Transverse colon (tissue), 4 donors: ENCODE measurements at regions not wholly inside any gene's neighbourhood (a gene's known extent, or its start where the extent isn't known, plus 50 kb on each side); places are given as distances from the start of the nearest gene placed in this dataset.
A peak's percentile ranks its signal among the peaks of the same experiment; 100 is the strongest.

Experiments used
- DNase-seq: peaks from one replicate; pipeline ENCODE4 v3.0.0-alpha.2; 2019
- H3K27ac ChIP-seq, 4 donors: fragments of 200-600 bp; sonication (generic); 2 replicates each; pipeline ENCODE4 v1.5.1; 2016 to 2018; ENCODE audit warnings: inconsistent platforms in 4 of 4
- H3K27me3 ChIP-seq: fragments of 200-600 bp; sonication (generic); 2 replicates; pipeline ENCODE4 v1.5.1; 2017; ENCODE audit warnings: inconsistent platforms
- H3K36me3 ChIP-seq, 4 donors: fragments of 200-600 bp; sonication (generic); 2 replicates each; pipeline ENCODE4 v1.5.1; 2017 to 2019; ENCODE audit warnings: inconsistent platforms in 4 of 4
- H3K4me1 ChIP-seq, 4 donors: fragments of 200-600 bp; sonication (generic); 2 replicates each; pipeline ENCODE4 v1.5.1; 2017 to 2020; ENCODE audit warnings: inconsistent platforms in 4 of 4
- H3K4me3 ChIP-seq, 4 donors: fragments of 200-600 bp; sonication (generic); 1 replicate in 1 of 4; 2 replicates in 3 of 4; pipeline versions ENCODE4 v1.5.1 to v1.6.1; 2017 to 2019; ENCODE audit warnings: inconsistent platforms in 4 of 4
- H3K9me3 ChIP-seq, 2 donors: fragments of 200-600 bp; sonication (generic); 2 replicates each; pipeline ENCODE4 v1.5.1; 2017 to 2019; ENCODE audit warnings: inconsistent platforms in 2 of 2
- EP300 ChIP-seq: sonication (generic); formaldehyde crosslinking; IDR thresholded peaks from one replicate; pipeline ENCODE4 v1.6.1; 2017; ENCODE audit warnings: antibody characterized with exemption, low read depth
- POLR2A ChIP-seq: fragments of 450-650 bp; IDR thresholded peaks from one replicate; pipeline ENCODE4 v1.6.1; 2016; ENCODE audit warnings: antibody characterized with exemption, mild to moderate bottlenecking, moderate library complexity
- POLR2AphosphoS5 ChIP-seq, 3 donors: sonication (generic); formaldehyde crosslinking; IDR thresholded peaks; one replicate each; pipeline ENCODE4 v1.6.1; 2016; ENCODE audit warnings: antibody characterized with exemption in 3 of 3
- WGBS, 2 donors: methylation state at CpG; one replicate each; pipeline ENCODE4 v1.1.5; 2018; ENCODE audit warnings: low coverage in 1 of 2; 5-methylcytosine and 5-hydroxymethylcytosine counted together
- in situ Hi-C, 4 donors: fragments of 200-750 bp; cut with MboI; loops; one replicate each; pipeline versions ENCODE4 v1.15.0 to v1.15.1; 2017; ENCODE audit warnings: low sequenced_read_pairs in 3 of 4, low pct_ligation_motif_present in 1 of 4, low pct_unique_long_range_greater_than_20kb in 1 of 4
- intact Hi-C: fragments of 100-400 bp; cut with DNase I; formaldehyde crosslinking; loops from one replicate; pipeline ENCODE4 v1.15.1; 2023; ENCODE audit warnings: low total_unique reads
- TF ChIP-seq, protein P1 (sequence below), 5 experiments: fragments of 200-600 bp in 3 of 5; fragments of 450-650 bp in 2 of 5; sonication (generic) in 3 of 5; IDR thresholded peaks; 1 replicate in 2 of 5; 2 replicates in 3 of 5; pipeline ENCODE4 v1.5.1; 2016 to 2017; ENCODE audit warnings: antibody characterized with exemption in 5 of 5, inconsistent platforms in 3 of 5, mild to moderate bottlenecking in 2 of 5, moderate library complexity in 1 of 5

- whole genome bisulfite sequencing, 2 donors: 84 to 94% methylated on average over 2 to 4 of the region's 4 CpGs
- H3K9me3 ChIP-seq: no peaks in the 10 kb centered on the region
- intact Hi-C loops: loop anchor here (10.0 kb wide), 2 partner anchors 608 to 1698 kb away; no protein-coding TSS in a partner anchor
Measured at GRCh38 chr20:39266989-39267388, 304.8 kb downstream of the DHX35 start.

GRCh38 chr20:39264506-39265172 is 302.5 kb downstream of the DHX35 start:
- in situ Hi-C loops: loop anchor here in 1 of 4 donors (25.0 kb wide), 1 partner anchor 598 kb away; no protein-coding TSS in a partner anchor

More at GRCh38 chr20:39266989-39267388, 304.8 kb downstream of the DHX35 start:
- Histone ChIP-seq H3K27me3 (no peaks in the 10 kb centered on the region), H3K4me3 (no peak overlapping the region), H3K36me3 (no peaks in the 10 kb centered on the region), H3K27ac (no peak overlapping the region), H3K4me1 (peaks cover 0 to 5% (median 2%) of the 10 kb centered on the region in 4 donors)
- TF ChIP-seq, protein P1, sequence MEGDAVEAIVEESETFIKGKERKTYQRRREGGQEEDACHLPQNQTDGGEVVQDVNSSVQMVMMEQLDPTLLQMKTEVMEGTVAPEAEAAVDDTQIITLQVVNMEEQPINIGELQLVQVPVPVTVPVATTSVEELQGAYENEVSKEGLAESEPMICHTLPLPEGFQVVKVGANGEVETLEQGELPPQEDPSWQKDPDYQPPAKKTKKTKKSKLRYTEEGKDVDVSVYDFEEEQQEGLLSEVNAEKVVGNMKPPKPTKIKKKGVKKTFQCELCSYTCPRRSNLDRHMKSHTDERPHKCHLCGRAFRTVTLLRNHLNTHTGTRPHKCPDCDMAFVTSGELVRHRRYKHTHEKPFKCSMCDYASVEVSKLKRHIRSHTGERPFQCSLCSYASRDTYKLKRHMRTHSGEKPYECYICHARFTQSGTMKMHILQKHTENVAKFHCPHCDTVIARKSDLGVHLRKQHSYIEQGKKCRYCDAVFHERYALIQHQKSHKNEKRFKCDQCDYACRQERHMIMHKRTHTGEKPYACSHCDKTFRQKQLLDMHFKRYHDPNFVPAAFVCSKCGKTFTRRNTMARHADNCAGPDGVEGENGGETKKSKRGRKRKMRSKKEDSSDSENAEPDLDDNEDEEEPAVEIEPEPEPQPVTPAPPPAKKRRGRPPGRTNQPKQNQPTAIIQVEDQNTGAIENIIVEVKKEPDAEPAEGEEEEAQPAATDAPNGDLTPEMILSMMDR (IDR thresholded peaks at IDR 0.05): no peak
- TF ChIP-seq EP300 (no peak), POLR2A (no peak), POLR2AphosphoS5 (IDR thresholded peaks at IDR 0.05) (no peak)
- no peak for DNase-seq
- in situ Hi-C loops: loop anchor here in 1 of 4 donors (25.0 kb wide), 1 partner anchor 595 kb away; no protein-coding TSS in a partner anchor

GRCh38 chr20:39263076-39263475 is 300.9 kb downstream of the DHX35 start:
- TF ChIP-seq EP300 (no peak), POLR2A (no peak), POLR2AphosphoS5 (IDR thresholded peaks at IDR 0.05) (no peak)
- TF ChIP-seq, protein P1 (IDR thresholded peaks at IDR 0.05): no peak
- intact Hi-C loops: loop anchor here (10.0 kb wide), 2 partner anchors 612 to 1702 kb away; no protein-coding TSS in a partner anchor
- in situ Hi-C loops: loop anchor here in 1 of 4 donors (25.0 kb wide), 1 partner anchor 599 kb away; no protein-coding TSS in a partner anchor

More at GRCh38 chr20:39264506-39265172, 302.5 kb downstream of the DHX35 start:
- intact Hi-C loops: loop anchor here (10.0 kb wide), 2 partner anchors 610 to 1700 kb away; no protein-coding TSS in a partner anchor
- no peaks in the 10 kb centered on the region for H3K36me3 ChIP-seq
- peak; percentile 42 for DNase-seq
- no peaks in the 10 kb centered on the region for H3K27me3 ChIP-seq
- H3K27ac ChIP-seq: no peak overlapping the region
- no peaks in the 10 kb centered on the region for H3K4me1 ChIP-seq
- 5 to 7% methylated on average over 3 of the region's 3 CpGs for WGBS, 2 donors
- H3K4me3 ChIP-seq: no peak overlapping the region
- H3K9me3 ChIP-seq: no peaks in the 10 kb centered on the region
- TF ChIP-seq, protein P1 (IDR thresholded peaks at IDR 0.05): peak; percentile 63 to 81 (median 75)
- no peak for TF ChIP-seq POLR2AphosphoS5 (IDR thresholded peaks at IDR 0.05)

GRCh38 chr20:39259808-39260207 is 297.7 kb downstream of the DHX35 start:
- intact Hi-C loops: loop anchor here (10.0 kb wide), 2 partner anchors 615 to 1705 kb away; no protein-coding TSS in a partner anchor
- DNase-seq: no peak
- H3K4me1 ChIP-seq: no peaks in the 10 kb centered on the region

More at GRCh38 chr20:39263076-39263475, 300.9 kb downstream of the DHX35 start:
- Histone ChIP-seq H3K9me3 (no peaks in the 10 kb centered on the region), H3K27ac (no peak overlapping the region), H3K4me1 (no peaks in the 10 kb centered on the region), H3K36me3 (no peaks in the 10 kb centered on the region), H3K27me3 (no peaks in the 10 kb centered on the region), H3K4me3 (no peak overlapping the region)
- no peak for DNase-seq

More at GRCh38 chr20:39259808-39260207, 297.7 kb downstream of the DHX35 start:
- in situ Hi-C loops: loop anchor here in 1 of 4 donors (25.0 kb wide), 1 partner anchor 602 kb away; no protein-coding TSS in a partner anchor
- TF ChIP-seq EP300 (no peak), POLR2A (no peak), POLR2AphosphoS5 (IDR thresholded peaks at IDR 0.05) (no peak)
- TF ChIP-seq, protein P1 (IDR thresholded peaks at IDR 0.05): no peak
- Histone ChIP-seq H3K4me3 (no peak overlapping the region), H3K27me3 (no peaks in the 10 kb centered on the region), H3K27ac (no peak overlapping the region), H3K36me3 (no peaks in the 10 kb centered on the region), H3K9me3 (no peaks in the 10 kb centered on the region)
- WGBS, 2 donors: 93% methylated on average over 2 of the region's 2 CpGs; no CpG with 5 or more reads in 1 of the 2 donors
